OCI-LY7 (cell line): ENCODE measurements at regions not wholly inside any gene's neighbourhood (a gene's known extent, or its start where the extent isn't known, plus 50 kb on each side); places are given as distances from the start of the nearest gene placed in this dataset.

Experiments used
- EZH2phosphoT487 ChIP-seq: fragments of 200-600 bp; sonication (generic); IDR thresholded peaks from 2 replicates; pipeline ENCODE4 v1.6.1; 2018; ENCODE audit warnings: low read depth, borderline replicate concordance, mild to moderate bottlenecking, mixed run types, antibody characterized with exemption, low read length, moderate library complexity, mixed read lengths
- TF ChIP-seq, protein P1 (sequence below): fragments of 200-600 bp; sonication (generic); conservative IDR thresholded peaks from 2 replicates; pipeline ENCODE4 v1.5.1; 2014; ENCODE audit warnings: mild to moderate bottlenecking, antibody characterized with exemption, low read length, moderate library complexity, mixed read lengths

DNA sequence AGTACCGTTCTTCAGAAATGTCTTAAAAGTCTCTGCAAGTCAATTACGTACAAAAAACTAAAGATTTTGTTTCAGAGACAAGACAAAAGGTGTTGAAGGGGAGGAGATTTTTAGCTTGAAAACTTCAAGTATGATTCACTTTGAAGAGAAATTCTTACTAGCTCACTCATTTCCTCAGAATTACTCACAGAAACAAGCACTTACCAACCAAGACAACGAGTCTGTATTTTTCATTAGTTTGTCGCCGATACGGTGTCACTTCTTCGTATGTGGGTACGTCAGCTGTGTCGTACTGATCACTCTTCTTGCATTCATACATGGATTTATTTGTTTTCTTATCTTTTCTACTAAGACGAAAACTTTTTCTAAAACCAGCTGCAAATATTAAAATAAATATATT is 90.6 kb upstream of the ODAD2 start:
- TF ChIP-seq, protein P1, sequence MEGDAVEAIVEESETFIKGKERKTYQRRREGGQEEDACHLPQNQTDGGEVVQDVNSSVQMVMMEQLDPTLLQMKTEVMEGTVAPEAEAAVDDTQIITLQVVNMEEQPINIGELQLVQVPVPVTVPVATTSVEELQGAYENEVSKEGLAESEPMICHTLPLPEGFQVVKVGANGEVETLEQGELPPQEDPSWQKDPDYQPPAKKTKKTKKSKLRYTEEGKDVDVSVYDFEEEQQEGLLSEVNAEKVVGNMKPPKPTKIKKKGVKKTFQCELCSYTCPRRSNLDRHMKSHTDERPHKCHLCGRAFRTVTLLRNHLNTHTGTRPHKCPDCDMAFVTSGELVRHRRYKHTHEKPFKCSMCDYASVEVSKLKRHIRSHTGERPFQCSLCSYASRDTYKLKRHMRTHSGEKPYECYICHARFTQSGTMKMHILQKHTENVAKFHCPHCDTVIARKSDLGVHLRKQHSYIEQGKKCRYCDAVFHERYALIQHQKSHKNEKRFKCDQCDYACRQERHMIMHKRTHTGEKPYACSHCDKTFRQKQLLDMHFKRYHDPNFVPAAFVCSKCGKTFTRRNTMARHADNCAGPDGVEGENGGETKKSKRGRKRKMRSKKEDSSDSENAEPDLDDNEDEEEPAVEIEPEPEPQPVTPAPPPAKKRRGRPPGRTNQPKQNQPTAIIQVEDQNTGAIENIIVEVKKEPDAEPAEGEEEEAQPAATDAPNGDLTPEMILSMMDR = no peak
- TF ChIP-seq EZH2phosphoT487 = no peak
